ENCODE measurements at regions not wholly inside any gene's neighbourhood (a gene's known extent, or its start where the extent isn't known, plus 50 kb on each side); places are given as distances from the start of the nearest gene placed in this dataset.
"Not testable (repeated sequence)": the region's sequence is repeated elsewhere in the genome, so short reads cannot be mapped to it uniquely, and the experiment has no call there.

- TF ChIP-seq, protein P1, sequence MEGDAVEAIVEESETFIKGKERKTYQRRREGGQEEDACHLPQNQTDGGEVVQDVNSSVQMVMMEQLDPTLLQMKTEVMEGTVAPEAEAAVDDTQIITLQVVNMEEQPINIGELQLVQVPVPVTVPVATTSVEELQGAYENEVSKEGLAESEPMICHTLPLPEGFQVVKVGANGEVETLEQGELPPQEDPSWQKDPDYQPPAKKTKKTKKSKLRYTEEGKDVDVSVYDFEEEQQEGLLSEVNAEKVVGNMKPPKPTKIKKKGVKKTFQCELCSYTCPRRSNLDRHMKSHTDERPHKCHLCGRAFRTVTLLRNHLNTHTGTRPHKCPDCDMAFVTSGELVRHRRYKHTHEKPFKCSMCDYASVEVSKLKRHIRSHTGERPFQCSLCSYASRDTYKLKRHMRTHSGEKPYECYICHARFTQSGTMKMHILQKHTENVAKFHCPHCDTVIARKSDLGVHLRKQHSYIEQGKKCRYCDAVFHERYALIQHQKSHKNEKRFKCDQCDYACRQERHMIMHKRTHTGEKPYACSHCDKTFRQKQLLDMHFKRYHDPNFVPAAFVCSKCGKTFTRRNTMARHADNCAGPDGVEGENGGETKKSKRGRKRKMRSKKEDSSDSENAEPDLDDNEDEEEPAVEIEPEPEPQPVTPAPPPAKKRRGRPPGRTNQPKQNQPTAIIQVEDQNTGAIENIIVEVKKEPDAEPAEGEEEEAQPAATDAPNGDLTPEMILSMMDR (IDR thresholded peaks at IDR 0.05; ENCODE audit: insufficient read depth, low read depth, low read length, missing control alignments) = peak; percentile 37
- peak; percentile 51 for DNase-seq (ENCODE audit: low read depth)
- no peak overlapping the region for H3K4me3 ChIP-seq (ENCODE audit: low read length)
These were observed 373.7 kb upstream of the SALL1 start for GRCh38 chr16:51524555-51525373.

DNA sequence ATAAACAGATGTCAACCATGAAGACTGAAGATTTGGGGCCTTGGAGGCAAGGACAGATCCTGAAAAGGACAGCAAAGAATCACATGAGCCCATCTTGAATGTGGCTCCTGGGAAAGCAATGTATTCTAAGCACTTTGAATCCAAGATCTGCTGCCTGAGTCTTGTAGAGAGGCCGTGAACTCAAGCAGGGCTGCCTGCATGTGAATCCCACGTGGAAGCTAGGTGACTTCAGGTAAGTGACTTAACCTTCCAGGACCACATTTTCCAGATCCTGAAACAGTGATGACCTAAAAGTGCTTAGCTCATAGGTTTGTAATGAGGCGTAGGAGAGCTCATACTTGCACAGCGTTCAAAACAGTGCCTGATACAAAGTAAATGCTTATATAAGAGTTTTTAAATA lies 373.0 kb upstream of the SALL1 start:
- no peak for DNase-seq (ENCODE audit: low read depth)
- TF ChIP-seq, protein P1 (IDR thresholded peaks at IDR 0.05; ENCODE audit: insufficient read depth, low read depth, low read length, missing control alignments) = no peak
- H3K4me3 ChIP-seq (ENCODE audit: low read length) = no peak overlapping the region

GRCh38 chr16:51523400-51523799 lies 372.3 kb upstream of the SALL1 start:
- no peak for DNase-seq (ENCODE audit: low read depth)
- TF ChIP-seq, protein P1 (IDR thresholded peaks at IDR 0.05; ENCODE audit: insufficient read depth, low read depth, low read length, missing control alignments) = no peak
- no peak overlapping the region for H3K4me3 ChIP-seq (ENCODE audit: low read length)

DNA sequence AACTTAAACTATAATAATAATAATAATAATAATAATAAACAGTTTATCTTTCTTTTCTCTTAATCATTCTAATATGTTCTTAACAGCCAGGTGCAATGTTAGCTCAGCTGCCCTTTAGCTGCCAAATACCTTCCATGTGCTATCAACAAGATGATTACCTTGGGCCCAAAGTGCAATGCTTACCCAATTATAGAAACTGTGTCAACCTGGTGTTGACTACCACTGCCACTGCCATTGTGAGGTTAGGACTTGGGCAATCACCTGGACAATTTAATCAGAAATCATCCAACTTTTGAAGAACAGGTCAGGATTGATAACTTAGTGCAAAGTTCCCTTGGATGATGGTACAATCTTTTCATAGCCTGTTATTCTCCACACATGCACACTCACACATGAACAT lies 371.8 kb upstream of the SALL1 start:
- H3K4me3 ChIP-seq (ENCODE audit: low read length) = no peak overlapping the region
- TF ChIP-seq, protein P1 (IDR thresholded peaks at IDR 0.05; ENCODE audit: insufficient read depth, low read depth, low read length, missing control alignments) = no peak
- DNase-seq (ENCODE audit: low read depth) = no peak

DNA sequence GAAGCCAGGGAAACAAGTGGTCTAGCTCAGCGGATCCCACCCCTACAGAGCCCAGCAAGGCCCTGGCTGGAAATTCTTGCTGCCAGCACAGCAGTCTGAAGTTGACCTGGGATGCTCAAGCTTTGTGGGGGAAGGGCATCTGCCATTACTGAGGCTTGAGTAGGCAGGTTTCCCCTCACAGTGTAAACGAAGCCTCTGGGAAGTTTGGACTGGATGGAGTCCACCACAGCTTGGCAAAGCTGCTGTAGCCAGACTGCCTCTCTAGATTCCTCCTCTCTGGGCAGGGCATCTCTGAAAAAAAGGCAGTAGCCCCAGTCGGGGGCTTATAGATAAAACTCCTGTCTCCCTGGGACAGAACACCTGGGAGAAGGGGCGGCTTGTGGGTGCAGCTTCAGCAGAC lies 365.9 kb upstream of the SALL1 start:
- not testable (repeated sequence) for DNase-seq (ENCODE audit: low read depth); H3K4me3 ChIP-seq (ENCODE audit: low read length)

DNA sequence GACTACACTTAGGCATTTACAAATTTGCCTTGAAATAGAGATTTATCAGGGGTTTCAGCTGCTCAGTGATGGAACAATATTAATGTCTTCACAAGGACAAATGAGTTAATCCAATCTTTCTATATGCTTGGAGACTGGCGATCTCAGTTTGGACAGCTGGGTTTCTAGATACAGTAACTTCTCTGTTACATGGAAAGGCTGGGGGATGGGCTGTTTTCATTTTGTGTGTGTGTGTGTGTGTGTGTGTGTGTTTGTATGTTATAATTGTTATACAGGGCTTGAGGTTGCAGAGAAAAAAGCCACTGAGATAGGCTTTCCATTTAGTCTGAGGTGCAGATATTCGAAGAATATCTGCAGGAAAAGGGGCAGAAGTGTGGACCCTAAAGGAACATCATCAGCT lies 359.3 kb upstream of the SALL1 start:
- TF ChIP-seq, protein P1 (IDR thresholded peaks at IDR 0.05; ENCODE audit: insufficient read depth, low read depth, low read length, missing control alignments) = no peak
- H3K4me3 ChIP-seq (ENCODE audit: low read length) = no peak overlapping the region
- DNase-seq (ENCODE audit: low read depth) = no peak

GRCh38 chr16:51509336-51509735 lies 358.3 kb upstream of the SALL1 start:
- TF ChIP-seq, protein P1 (IDR thresholded peaks at IDR 0.05; ENCODE audit: insufficient read depth, low read depth, low read length, missing control alignments) = peak; percentile 11
- no peak overlapping the region for H3K4me3 ChIP-seq (ENCODE audit: low read length)
- no peak for DNase-seq (ENCODE audit: low read depth)

Measured in epithelial cell of esophagus (primary cell).